ENCODE measurements at regions not wholly inside any gene's neighbourhood (a gene's known extent, or its start where the extent isn't known, plus 50 kb on each side); places are given as distances from the start of the nearest gene placed in this dataset.

- no peaks in the 10 kb centered on the region for H3K4me1 ChIP-seq
- TF ChIP-seq, protein P1, sequence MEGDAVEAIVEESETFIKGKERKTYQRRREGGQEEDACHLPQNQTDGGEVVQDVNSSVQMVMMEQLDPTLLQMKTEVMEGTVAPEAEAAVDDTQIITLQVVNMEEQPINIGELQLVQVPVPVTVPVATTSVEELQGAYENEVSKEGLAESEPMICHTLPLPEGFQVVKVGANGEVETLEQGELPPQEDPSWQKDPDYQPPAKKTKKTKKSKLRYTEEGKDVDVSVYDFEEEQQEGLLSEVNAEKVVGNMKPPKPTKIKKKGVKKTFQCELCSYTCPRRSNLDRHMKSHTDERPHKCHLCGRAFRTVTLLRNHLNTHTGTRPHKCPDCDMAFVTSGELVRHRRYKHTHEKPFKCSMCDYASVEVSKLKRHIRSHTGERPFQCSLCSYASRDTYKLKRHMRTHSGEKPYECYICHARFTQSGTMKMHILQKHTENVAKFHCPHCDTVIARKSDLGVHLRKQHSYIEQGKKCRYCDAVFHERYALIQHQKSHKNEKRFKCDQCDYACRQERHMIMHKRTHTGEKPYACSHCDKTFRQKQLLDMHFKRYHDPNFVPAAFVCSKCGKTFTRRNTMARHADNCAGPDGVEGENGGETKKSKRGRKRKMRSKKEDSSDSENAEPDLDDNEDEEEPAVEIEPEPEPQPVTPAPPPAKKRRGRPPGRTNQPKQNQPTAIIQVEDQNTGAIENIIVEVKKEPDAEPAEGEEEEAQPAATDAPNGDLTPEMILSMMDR (IDR thresholded peaks at IDR 0.05): no peak
These were observed 385.9 kb downstream of the RASEF start for GRCh38 chr9:82677086-82677485.

DNA sequence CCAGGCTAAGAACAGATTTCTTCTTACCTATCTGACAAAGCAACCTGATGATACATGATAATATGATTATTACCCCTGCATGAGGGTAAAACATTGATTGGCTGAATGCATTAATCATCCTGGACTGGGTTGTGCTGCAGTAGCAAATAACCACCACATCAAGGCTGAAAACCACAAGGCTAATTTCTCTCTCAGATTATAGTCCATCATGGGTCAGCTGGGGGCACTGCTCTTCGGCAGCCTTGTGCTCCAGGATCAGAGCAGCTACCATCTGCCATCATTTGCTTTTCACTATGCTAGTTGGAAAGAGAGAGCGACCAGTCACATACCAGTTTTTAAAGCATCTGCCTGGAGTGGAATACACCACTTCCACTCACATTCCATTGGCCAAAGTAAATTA is 383.5 kb downstream of the RASEF start:
- H3K27ac ChIP-seq: no peak overlapping the region
- no peak for DNase-seq (ENCODE audit: low spot score)
- TF ChIP-seq, protein P1 (IDR thresholded peaks at IDR 0.05): no peak
- H3K4me3 ChIP-seq: no peak overlapping the region
- no peaks in the 10 kb centered on the region for H3K27me3 ChIP-seq
- no peaks in the 10 kb centered on the region for H3K9me3 ChIP-seq
- no peaks in the 10 kb centered on the region for H3K4me1 ChIP-seq
- H3K36me3 ChIP-seq: no peaks in the 10 kb centered on the region

More at GRCh38 chr9:82677086-82677485, 385.9 kb downstream of the RASEF start:
- Histone ChIP-seq H3K9me3 (no peaks in the 10 kb centered on the region), H3K36me3 (no peaks in the 10 kb centered on the region), H3K27ac (no peak overlapping the region), H3K4me3 (no peak overlapping the region), H3K27me3 (no peaks in the 10 kb centered on the region)
- no peak for DNase-seq (ENCODE audit: low spot score)

- Histone ChIP-seq H3K9me3 (no peaks in the 10 kb centered on the region), H3K27ac (no peak overlapping the region), H3K4me3 (no peak overlapping the region), H3K36me3 (no peaks in the 10 kb centered on the region), H3K27me3 (no peaks in the 10 kb centered on the region), H3K4me1 (no peaks in the 10 kb centered on the region)
- TF ChIP-seq, protein P1 (IDR thresholded peaks at IDR 0.05): no peak
- no peak for DNase-seq (ENCODE audit: low spot score)
These were observed 382.6 kb downstream of the RASEF start for GRCh38 chr9:82680179-82680935.

GRCh38 chr9:82681809-82682208 is 381.1 kb downstream of the RASEF start:
- H3K27me3 ChIP-seq: no peaks in the 10 kb centered on the region
- no peaks in the 10 kb centered on the region for H3K4me1 ChIP-seq
- H3K27ac ChIP-seq: no peak overlapping the region
- no peak overlapping the region for H3K4me3 ChIP-seq
- no peak for DNase-seq (ENCODE audit: low spot score)
- TF ChIP-seq, protein P1 (IDR thresholded peaks at IDR 0.05): no peak
- H3K9me3 ChIP-seq: no peaks in the 10 kb centered on the region
- no peaks in the 10 kb centered on the region for H3K36me3 ChIP-seq

- Histone ChIP-seq H3K9me3 (no peaks in the 10 kb centered on the region), H3K36me3 (no peaks in the 10 kb centered on the region), H3K4me3 (no peak overlapping the region), H3K27me3 (no peaks in the 10 kb centered on the region), H3K27ac (no peak overlapping the region), H3K4me1 (no peaks in the 10 kb centered on the region)
- DNase-seq (ENCODE audit: low spot score): no peak
- TF ChIP-seq, protein P1 (IDR thresholded peaks at IDR 0.05): no peak
These were observed 380.5 kb downstream of the RASEF start for GRCh38 chr9:82682431-82682830.

DNA sequence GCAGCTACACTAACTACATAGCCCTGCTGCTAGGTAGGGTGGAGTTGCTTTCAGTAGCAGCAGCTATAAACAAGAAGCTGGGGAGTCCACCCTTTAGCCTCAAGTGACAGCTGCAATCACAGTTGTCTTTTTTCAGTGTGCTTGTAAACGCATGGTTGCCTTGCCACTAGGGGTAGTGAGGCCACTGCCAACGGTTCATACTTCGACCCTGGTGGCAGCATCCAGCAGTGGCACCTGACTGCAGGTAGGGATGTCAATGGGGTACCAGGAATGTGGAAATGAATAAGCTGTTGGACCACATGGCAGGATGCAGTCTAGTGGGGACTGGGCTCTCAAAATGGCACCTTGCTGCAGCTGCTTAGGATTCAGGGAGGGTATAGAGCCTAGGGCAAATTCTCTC is 367.2 kb downstream of the RASEF start:
- Histone ChIP-seq H3K27ac (no peak overlapping the region), H3K36me3 (no peaks in the 10 kb centered on the region), H3K4me1 (no peaks in the 10 kb centered on the region), H3K27me3 (no peaks in the 10 kb centered on the region), H3K9me3 (peaks cover 0 to 19% of the 10 kb centered on the region in 2 donors), H3K4me3 (no peak overlapping the region)
- TF ChIP-seq, protein P1 (IDR thresholded peaks at IDR 0.05): no peak
- DNase-seq (ENCODE audit: low spot score): no peak

Measured in right atrium auricular region (tissue), 2 donors.